Psoas muscle (tissue), 7 donors: ENCODE measurements at regions not wholly inside any gene's neighbourhood (a gene's known extent, or its start where the extent isn't known, plus 50 kb on each side); places are given as distances from the start of the nearest gene placed in this dataset.

Experiments used
- ATAC-seq, 4 donors: fragments of 200-7000 bp; cut with Tn5 transposase; one replicate each; pipeline ENCODE4 v1.9.1; 2020; ENCODE audit warnings: moderate library complexity in 3 of 4, mild to moderate bottlenecking in 2 of 4
- DNase-seq, 2 donors: peaks; one replicate each; pipeline ENCODE4 v3.0.0-alpha.2; 2020
- H3K27ac ChIP-seq: fragments of 200-600 bp; one replicate; pipeline ENCODE4 v1.8.0; 2022
- H3K27me3 ChIP-seq, 3 donors: fragments of 200-600 bp in 1 of 3; one replicate each; pipeline versions ENCODE4 v1.6.1 to v1.8.0; 2013 to 2022; ENCODE audit warnings: low read length in 2 of 3, mild to moderate bottlenecking in 2 of 3, moderate library complexity in 1 of 3; ENCODE audit not compliant: insufficient read depth in 3 of 3
- H3K36me3 ChIP-seq, 2 donors: fragments of 200-600 bp in 1 of 2; one replicate each; pipeline versions ENCODE4 v1.6.1 to v1.8.0; 2013 to 2022; ENCODE audit warnings: low read depth in 1 of 2, mild to moderate bottlenecking in 1 of 2, moderate library complexity in 1 of 2; ENCODE audit not compliant: insufficient read depth in 1 of 2
- H3K4me1 ChIP-seq: fragments of 200-600 bp; one replicate; pipeline ENCODE4 v1.8.0; 2022
- H3K4me3 ChIP-seq: fragments of 200-600 bp; one replicate; pipeline ENCODE4 v1.8.0; 2022; ENCODE audit warnings: mild to moderate bottlenecking
- H3K9me3 ChIP-seq: fragments of 200-600 bp; one replicate; pipeline ENCODE4 v1.8.0; 2022
- WGBS, 3 donors: extraction: QIAGEN DNeasy Blood & Tissue Kit; methylation state at CpG; one replicate each; pipeline versions ENCODE4 v1.1.6 to v1.1.7; 2013; 5-methylcytosine and 5-hydroxymethylcytosine counted together
- intact Hi-C, 2 donors: fragments of 100-400 bp; cut with DNase I; formaldehyde crosslinking; loops; one replicate each; pipeline versions ENCODE4 v1.11.0 to v1.14.2; 2022
- TF ChIP-seq, protein P1 (sequence below): fragments of 200-600 bp; IDR thresholded peaks from one replicate; pipeline ENCODE4 v1.8.0; 2022; ENCODE audit warnings: antibody characterized with exemption
- donor health status: healthy with polysubstance abuse.
- donor health status: DM: no; HTN: no; CAD: no; lungs with moderate emphysema.
- donor health status: Bipolar disorder and iron deficiency.
- donor health status: healthy.
- donor health status: DM: yes; HTN: yes; CAD: no.
- donor health status: DM: no; HTN: no; CAD: no.
- donor health status: DM: yes; HTN: yes; CAD: no.

DNA sequence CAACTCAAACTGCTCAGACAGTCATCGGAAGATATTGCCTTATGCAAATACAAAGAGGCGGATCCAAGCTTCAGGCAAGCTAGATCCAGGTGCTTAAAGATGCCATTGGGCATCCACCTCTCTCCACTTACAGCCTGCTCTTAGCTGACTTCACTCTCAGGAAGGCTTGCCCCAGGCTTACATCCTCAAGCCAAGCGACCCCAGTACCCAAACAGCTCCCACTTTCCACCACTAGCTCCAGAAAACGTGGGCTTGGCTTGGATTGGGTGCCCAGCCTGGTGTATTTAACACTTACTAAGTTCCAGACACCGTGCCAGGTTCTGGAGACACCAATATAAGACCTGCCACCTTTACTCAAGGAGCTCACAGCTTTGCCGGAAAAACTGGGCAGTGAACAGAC lies 142.1 kb upstream of the VSTM2B start:
- 65 to 67% (median 67%) methylated on average over 6 of the region's 6 CpGs for WGBS, 3 donors
- Histone ChIP-seq H3K9me3 (no peaks in the 10 kb centered on the region), H3K36me3 (no peaks in the 10 kb centered on the region), H3K4me3 (no peak overlapping the region), H3K27me3 (peaks cover 0 to 14% (median 0%) of the 10 kb centered on the region in 3 donors), H3K4me1 (no peaks in the 10 kb centered on the region), H3K27ac (no peak overlapping the region)
- TF ChIP-seq, protein P1, sequence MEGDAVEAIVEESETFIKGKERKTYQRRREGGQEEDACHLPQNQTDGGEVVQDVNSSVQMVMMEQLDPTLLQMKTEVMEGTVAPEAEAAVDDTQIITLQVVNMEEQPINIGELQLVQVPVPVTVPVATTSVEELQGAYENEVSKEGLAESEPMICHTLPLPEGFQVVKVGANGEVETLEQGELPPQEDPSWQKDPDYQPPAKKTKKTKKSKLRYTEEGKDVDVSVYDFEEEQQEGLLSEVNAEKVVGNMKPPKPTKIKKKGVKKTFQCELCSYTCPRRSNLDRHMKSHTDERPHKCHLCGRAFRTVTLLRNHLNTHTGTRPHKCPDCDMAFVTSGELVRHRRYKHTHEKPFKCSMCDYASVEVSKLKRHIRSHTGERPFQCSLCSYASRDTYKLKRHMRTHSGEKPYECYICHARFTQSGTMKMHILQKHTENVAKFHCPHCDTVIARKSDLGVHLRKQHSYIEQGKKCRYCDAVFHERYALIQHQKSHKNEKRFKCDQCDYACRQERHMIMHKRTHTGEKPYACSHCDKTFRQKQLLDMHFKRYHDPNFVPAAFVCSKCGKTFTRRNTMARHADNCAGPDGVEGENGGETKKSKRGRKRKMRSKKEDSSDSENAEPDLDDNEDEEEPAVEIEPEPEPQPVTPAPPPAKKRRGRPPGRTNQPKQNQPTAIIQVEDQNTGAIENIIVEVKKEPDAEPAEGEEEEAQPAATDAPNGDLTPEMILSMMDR: no peak
- no peak for ATAC-seq
- DNase-seq: no peak
- intact Hi-C loops: no loop called here

DNA sequence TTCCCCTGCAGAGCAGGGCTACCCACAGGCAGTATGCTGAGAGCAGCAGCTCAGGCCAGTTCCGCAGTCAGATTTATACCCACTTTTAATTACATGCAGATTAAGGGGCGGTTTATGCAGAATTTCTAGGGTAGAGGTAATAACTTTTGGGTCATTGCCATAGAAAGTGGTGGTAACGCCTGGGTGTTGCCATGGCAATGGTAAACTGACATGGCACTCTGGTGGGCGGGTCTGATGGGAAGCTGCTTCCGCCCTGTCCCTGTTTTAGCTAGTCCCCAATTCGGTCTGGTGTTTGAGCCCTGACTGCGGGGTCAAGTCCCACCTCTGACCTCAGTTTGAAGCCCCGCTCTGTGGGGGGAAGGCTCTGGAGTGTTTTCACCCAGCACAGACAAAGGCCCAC lies 141.1 kb upstream of the VSTM2B start:
- peaks cover 0 to 14% (median 3%) of the 10 kb centered on the region in 3 donors for H3K27me3 ChIP-seq
- ATAC-seq: no peak
- H3K9me3 ChIP-seq: no peaks in the 10 kb centered on the region
- TF ChIP-seq, protein P1: no peak
- H3K4me3 ChIP-seq: no peak overlapping the region
- no peaks in the 10 kb centered on the region for H3K4me1 ChIP-seq
- no peak overlapping the region for H3K27ac ChIP-seq
- WGBS, 3 donors: 55 to 67% (median 61%) methylated on average over 8 of the region's 8 CpGs
- no peak for DNase-seq
- intact Hi-C loops: no loop called here
- no peaks in the 10 kb centered on the region for H3K36me3 ChIP-seq

DNA sequence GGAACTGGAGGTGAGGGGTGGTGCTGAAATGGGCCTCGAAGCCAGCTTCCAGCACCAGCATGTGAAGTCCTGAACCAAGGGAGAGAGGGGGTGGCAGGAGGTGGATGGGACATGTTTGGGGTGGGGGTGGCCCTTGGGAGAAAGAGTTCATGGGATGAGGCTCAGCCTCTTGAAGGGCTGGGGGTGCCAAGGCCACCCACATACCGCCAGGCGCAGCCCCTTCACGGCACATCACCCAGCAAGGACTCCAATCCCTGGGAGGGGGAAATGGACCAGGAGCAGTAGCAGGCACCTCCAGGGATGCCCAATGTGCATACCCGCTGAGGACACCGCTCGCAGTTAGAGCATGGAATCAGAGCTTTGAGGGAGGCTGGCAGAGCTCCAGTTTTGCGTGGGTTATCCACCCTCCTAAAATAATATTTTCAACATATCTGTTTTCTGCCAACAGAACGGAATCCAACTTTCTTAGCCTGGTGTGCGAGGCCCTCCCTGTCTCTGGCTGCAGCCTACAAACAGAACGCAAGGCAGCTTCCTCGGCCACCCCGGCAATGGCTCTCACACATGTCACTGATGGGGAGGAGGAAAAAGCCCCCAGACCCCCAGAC lies 140.5 kb upstream of the VSTM2B start:
- no peaks in the 10 kb centered on the region for H3K9me3 ChIP-seq
- peaks cover 0 to 11% (median 3%) of the 10 kb centered on the region in 3 donors for H3K27me3 ChIP-seq
- TF ChIP-seq, protein P1: no peak
- 31 to 34% (median 33%) methylated on average over 13 of the region's 13 CpGs for WGBS, 3 donors
- ATAC-seq: no peak
- H3K27ac ChIP-seq: no peak overlapping the region
- intact Hi-C loops: no loop called here
- no peaks in the 10 kb centered on the region for H3K36me3 ChIP-seq
- no peak overlapping the region for H3K4me3 ChIP-seq
- no peak for DNase-seq
- no peaks in the 10 kb centered on the region for H3K4me1 ChIP-seq

DNA sequence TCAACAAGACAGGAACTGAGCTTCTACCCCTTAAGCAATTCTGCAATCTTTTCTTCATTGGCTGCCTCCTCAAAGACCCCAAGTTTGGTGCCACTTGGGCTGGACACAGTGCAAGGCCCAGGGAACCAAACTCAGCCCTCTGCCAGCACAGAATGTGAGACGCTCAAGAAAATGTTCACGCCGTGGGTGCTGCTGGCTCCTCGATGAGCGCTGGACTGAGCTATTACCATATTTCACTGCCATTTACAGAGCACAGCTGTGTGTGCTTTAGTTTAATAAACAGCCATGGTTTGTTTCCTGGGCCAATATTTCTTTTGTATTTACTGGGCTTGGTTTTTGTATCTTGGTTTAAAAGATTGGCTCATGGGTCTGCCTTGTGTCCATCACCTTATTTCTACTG lies 138.8 kb upstream of the VSTM2B start:
- DNase-seq: no peak
- intact Hi-C loops: no loop called here
- Histone ChIP-seq H3K9me3 (peaks cover 6% of the 10 kb centered on the region), H3K4me3 (no peak overlapping the region), H3K27me3 (peaks cover 0 to 5% (median 4%) of the 10 kb centered on the region in 3 donors), H3K27ac (no peak overlapping the region), H3K4me1 (no peaks in the 10 kb centered on the region), H3K36me3 (no peaks in the 10 kb centered on the region)
- ATAC-seq: no peak
- 26 to 36% (median 29%) methylated on average over 5 of the region's 5 CpGs for WGBS, 3 donors
- TF ChIP-seq, protein P1: no peak

DNA sequence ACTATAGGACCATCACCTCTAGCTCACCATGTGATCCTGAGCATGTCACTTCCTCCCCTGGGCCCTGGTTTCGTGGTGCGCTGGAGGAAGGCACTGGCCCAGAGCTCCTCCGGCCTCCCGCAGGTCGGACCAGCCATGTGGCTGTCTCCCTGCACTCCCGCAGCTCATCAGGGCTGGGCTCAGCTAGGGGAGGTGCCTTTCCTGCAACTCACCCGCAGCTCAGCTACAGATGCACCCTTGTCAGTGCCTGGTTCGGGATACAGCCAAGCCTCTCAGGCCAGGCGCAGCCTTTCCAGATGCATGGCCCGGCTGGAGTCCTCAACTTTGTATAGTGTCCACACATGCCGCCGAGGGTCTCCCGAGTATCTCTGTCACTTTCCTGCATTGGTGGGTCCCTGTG lies 138.2 kb upstream of the VSTM2B start:
- WGBS, 3 donors: 79 to 81% (median 80%) methylated on average over 13 of the region's 13 CpGs
- H3K4me3 ChIP-seq: no peak overlapping the region
- no peak for ATAC-seq

More for the DNA sequence above, 138.2 kb upstream of the VSTM2B start:
- H3K27me3 ChIP-seq: peaks cover 0 to 5% (median 4%) of the 10 kb centered on the region in 3 donors
- no peak for DNase-seq
- H3K4me1 ChIP-seq: no peaks in the 10 kb centered on the region
- H3K27ac ChIP-seq: no peak overlapping the region
- peaks cover 6% of the 10 kb centered on the region for H3K9me3 ChIP-seq
- TF ChIP-seq, protein P1: no peak
- H3K36me3 ChIP-seq: no peaks in the 10 kb centered on the region
- intact Hi-C loops: no loop called here
